IPS DF 19.7 (cell line): ENCODE measurements at regions not wholly inside any gene's neighbourhood (a gene's known extent, or its start where the extent isn't known, plus 50 kb on each side); places are given as distances from the start of the nearest gene placed in this dataset.
"Not testable (repeated sequence)": the region's sequence is repeated elsewhere in the genome, so short reads cannot be mapped to it uniquely, and the experiment has no call there.

Experiments used
- DNase-seq: peaks from one replicate; pipeline ENCODE4 v3.0.0-alpha.2; 2013; ENCODE audit warnings: low read depth, low spot score

- not testable (repeated sequence) for DNase-seq
Measured at GRCh38 chr7:32650356-32650755, 155.1 kb downstream of the AVL9 start.

- DNase-seq: no peak
Measured at GRCh38 chr7:32648408-32649156, 153.3 kb downstream of the AVL9 start.

GRCh38 chr7:32645255-32645654 lies 150.0 kb downstream of the AVL9 start:
- DNase-seq: not testable (repeated sequence)

- DNase-seq: no peak
Measured at GRCh38 chr7:32643194-32643593, 147.9 kb downstream of the AVL9 start.

- DNase-seq: no peak
Measured at GRCh38 chr7:32639122-32639521, 143.8 kb downstream of the AVL9 start.

GRCh38 chr7:32638479-32639121 lies 143.3 kb downstream of the AVL9 start:
- not testable (repeated sequence) for DNase-seq
